ENCODE measurements at regions not wholly inside any gene's neighbourhood (a gene's known extent, or its start where the extent isn't known, plus 50 kb on each side); places are given as distances from the start of the nearest gene placed in this dataset.

DNA sequence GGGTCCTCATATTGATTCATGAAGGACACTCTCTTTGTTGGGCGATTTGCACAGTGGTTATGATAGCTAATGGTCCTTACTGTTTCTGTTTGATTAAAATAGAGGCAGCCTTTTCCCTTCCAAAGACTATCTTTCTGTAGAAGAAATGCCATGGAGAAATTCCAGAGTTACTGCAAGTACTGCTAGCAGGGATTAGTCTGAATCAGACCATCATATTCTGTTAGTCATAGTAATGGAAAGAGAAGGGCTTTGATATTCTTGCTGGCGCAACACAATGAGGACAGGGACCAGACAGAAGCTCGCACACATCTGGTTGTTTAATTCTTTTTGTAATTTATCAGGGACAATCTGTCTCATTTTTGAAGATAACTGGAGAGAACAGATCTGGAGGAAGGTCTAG lies 304.5 kb upstream of the FZD8 start:
- Mint-ChIP-seq H3K27me3 (ENCODE audit: low read depth, unreplicated experiment) (no peaks in the 10 kb centered on the region), H3K36me3 (ENCODE audit: low read depth, unreplicated experiment) (no peaks in the 10 kb centered on the region), H3K4me1 (ENCODE audit: low read depth, unreplicated experiment) (peaks cover 9% of the 10 kb centered on the region), H3K27ac (ENCODE audit: unreplicated experiment) (no peak overlapping the region), H3K9me3 (ENCODE audit: unreplicated experiment) (no peaks in the 10 kb centered on the region), H3K4me3 (ENCODE audit: unreplicated experiment) (no peak overlapping the region)
- Histone ChIP-seq H3K36me3 (ENCODE audit: insufficient read depth, low read length) (no peaks in the 10 kb centered on the region), H3K4me1 (ENCODE audit: insufficient read depth, low read length) (no peaks in the 10 kb centered on the region), H3K9ac (ENCODE audit: low read length) (no peak overlapping the region), H3K4me3 (ENCODE audit: insufficient read depth, low read depth, low read length) (no peak overlapping the region), H3K27me3 (ENCODE audit: insufficient read depth, low read length) (no peaks in the 10 kb centered on the region), H2AFZ (ENCODE audit: low read depth, low read length) (no peak overlapping the region), H3K4me2 (ENCODE audit: low read length) (no peak overlapping the region), H4K20me1 (ENCODE audit: insufficient read depth, low read length) (no peaks in the 10 kb centered on the region), H3K27ac (ENCODE audit: low read depth, low read length) (no peak overlapping the region), H3K9me3 (ENCODE audit: insufficient read depth, low read depth, low read length) (no peaks in the 10 kb centered on the region), H3K79me2 (ENCODE audit: insufficient read depth, low read length) (no peaks in the 10 kb centered on the region)
- DNase-seq (ENCODE audit: low read depth), result no peak
- FAIRE-seq, result no peak
- TF ChIP-seq, protein P1, sequence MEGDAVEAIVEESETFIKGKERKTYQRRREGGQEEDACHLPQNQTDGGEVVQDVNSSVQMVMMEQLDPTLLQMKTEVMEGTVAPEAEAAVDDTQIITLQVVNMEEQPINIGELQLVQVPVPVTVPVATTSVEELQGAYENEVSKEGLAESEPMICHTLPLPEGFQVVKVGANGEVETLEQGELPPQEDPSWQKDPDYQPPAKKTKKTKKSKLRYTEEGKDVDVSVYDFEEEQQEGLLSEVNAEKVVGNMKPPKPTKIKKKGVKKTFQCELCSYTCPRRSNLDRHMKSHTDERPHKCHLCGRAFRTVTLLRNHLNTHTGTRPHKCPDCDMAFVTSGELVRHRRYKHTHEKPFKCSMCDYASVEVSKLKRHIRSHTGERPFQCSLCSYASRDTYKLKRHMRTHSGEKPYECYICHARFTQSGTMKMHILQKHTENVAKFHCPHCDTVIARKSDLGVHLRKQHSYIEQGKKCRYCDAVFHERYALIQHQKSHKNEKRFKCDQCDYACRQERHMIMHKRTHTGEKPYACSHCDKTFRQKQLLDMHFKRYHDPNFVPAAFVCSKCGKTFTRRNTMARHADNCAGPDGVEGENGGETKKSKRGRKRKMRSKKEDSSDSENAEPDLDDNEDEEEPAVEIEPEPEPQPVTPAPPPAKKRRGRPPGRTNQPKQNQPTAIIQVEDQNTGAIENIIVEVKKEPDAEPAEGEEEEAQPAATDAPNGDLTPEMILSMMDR (IDR thresholded peaks at IDR 0.05; ENCODE audit: insufficient read depth, low read depth, low read length), result no peak
- TF ChIP-seq EZH2 (IDR thresholded peaks at IDR 0.05; ENCODE audit: insufficient read depth, low read length), result no peak

DNA sequence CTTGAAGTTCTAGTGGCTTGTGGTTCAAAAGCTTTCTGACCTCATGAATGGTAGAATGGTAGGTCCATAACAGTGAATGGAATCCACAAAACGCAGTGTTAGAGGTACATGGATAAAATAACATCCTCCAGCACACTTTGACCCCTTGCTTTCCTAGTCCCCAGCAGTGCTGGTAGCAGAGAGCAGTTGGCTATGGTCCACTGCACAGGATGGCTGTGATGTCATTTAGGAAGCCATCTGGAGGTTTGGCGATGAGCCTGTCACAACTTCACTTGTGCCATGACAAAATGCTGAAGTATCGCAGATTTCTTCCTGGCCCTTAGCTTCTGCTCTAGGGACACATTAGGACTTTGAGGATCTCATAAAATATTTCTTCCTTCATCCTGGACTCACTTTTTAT lies 300.0 kb upstream of the FZD8 start:
- FAIRE-seq (no peak), DNase-seq (ENCODE audit: low read depth) (no peak)
- no peaks in the 10 kb centered on the region for H3K9me3 ChIP-seq (ENCODE audit: insufficient read depth, low read depth, low read length)
- no peaks in the 10 kb centered on the region for H3K36me3 Mint-ChIP-seq (ENCODE audit: low read depth, unreplicated experiment)
- no peak overlapping the region for H3K4me3 Mint-ChIP-seq (ENCODE audit: unreplicated experiment)
- H3K4me1 Mint-ChIP-seq (ENCODE audit: low read depth, unreplicated experiment), result peaks cover 3% of the 10 kb centered on the region
- no peak overlapping the region for H2AFZ ChIP-seq (ENCODE audit: low read depth, low read length)
- TF ChIP-seq EZH2 (IDR thresholded peaks at IDR 0.05; ENCODE audit: insufficient read depth, low read length), result no peak
- TF ChIP-seq, protein P1 (IDR thresholded peaks at IDR 0.05; ENCODE audit: insufficient read depth, low read depth, low read length), result no peak
- no peaks in the 10 kb centered on the region for H3K79me2 ChIP-seq (ENCODE audit: insufficient read depth, low read length)
- H4K20me1 ChIP-seq (ENCODE audit: insufficient read depth, low read length), result no peaks in the 10 kb centered on the region
- H3K9ac ChIP-seq (ENCODE audit: low read length), result no peak overlapping the region
- no peak overlapping the region for H3K27ac Mint-ChIP-seq (ENCODE audit: unreplicated experiment)
- no peak overlapping the region for H3K4me3 ChIP-seq (ENCODE audit: insufficient read depth, low read depth, low read length)
- H3K4me1 ChIP-seq (ENCODE audit: insufficient read depth, low read length), result no peaks in the 10 kb centered on the region
- no peaks in the 10 kb centered on the region for H3K27me3 ChIP-seq (ENCODE audit: insufficient read depth, low read length)
- no peak overlapping the region for H3K27ac ChIP-seq (ENCODE audit: low read depth, low read length)
- H3K36me3 ChIP-seq (ENCODE audit: insufficient read depth, low read length), result no peaks in the 10 kb centered on the region
- H3K9me3 Mint-ChIP-seq (ENCODE audit: unreplicated experiment), result peaks cover 2% of the 10 kb centered on the region
- no peak overlapping the region for H3K4me2 ChIP-seq (ENCODE audit: low read length)
- H3K27me3 Mint-ChIP-seq (ENCODE audit: low read depth, unreplicated experiment), result peaks cover 9% of the 10 kb centered on the region

DNA sequence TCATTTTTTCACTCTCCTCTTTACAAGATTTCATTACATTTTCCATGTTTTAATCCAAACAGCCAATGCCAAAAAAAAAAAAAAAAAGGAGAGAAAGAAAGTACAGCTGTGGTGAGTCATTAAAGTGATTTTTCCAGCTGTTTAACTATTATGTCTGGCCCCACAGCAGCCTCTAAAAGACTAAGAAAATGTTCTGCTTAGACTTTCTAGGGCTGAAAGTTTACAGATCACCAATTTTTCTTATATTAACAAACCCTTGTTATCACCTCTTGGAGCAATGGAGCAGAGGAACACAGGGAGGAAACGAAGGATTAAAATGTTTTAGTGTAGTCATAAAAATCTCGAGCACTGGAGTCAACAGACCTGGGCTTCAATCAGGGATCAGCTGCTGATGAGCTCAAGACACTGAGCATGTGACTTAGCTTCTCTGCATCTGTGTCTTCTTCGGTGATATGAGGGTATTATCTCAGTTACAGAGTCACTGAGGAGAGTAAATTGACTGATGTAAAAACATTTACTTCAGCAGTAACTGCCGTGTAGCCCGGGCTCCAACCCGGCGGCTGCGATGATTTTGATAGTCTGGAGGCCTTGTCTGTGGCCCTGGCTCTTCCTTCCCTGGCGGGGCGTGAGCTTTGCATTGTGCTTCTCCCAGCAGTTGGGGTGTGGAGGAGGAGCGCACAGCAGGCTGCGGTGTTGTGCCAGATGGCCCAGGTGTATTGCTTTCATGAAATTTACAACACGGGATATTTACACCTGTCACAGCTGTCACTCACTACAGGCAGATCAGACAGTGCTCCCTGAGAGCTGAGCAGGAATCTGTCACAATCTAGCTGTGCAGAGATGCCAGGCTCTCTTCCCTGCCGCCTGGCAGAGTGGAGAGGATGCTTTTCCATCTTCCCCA lies 298.3 kb upstream of the FZD8 start:
- H3K36me3 Mint-ChIP-seq (ENCODE audit: low read depth, unreplicated experiment), result no peaks in the 10 kb centered on the region
- H3K27me3 ChIP-seq (ENCODE audit: insufficient read depth, low read length), result no peaks in the 10 kb centered on the region
- H3K4me1 ChIP-seq (ENCODE audit: insufficient read depth, low read length), result no peaks in the 10 kb centered on the region
- no peaks in the 10 kb centered on the region for H3K79me2 ChIP-seq (ENCODE audit: insufficient read depth, low read length)
- no peak for TF ChIP-seq EZH2 (IDR thresholded peaks at IDR 0.05; ENCODE audit: insufficient read depth, low read length)
- TF ChIP-seq, protein P1 (IDR thresholded peaks at IDR 0.05; ENCODE audit: insufficient read depth, low read depth, low read length), result no peak
- H3K27ac Mint-ChIP-seq (ENCODE audit: unreplicated experiment), result no peak overlapping the region
- no peak overlapping the region for H3K27ac ChIP-seq (ENCODE audit: low read depth, low read length)
- H3K4me3 ChIP-seq (ENCODE audit: insufficient read depth, low read depth, low read length), result no peak overlapping the region
- peaks cover 10% of the 10 kb centered on the region for H3K27me3 Mint-ChIP-seq (ENCODE audit: low read depth, unreplicated experiment)
- H3K4me2 ChIP-seq (ENCODE audit: low read length), result no peak overlapping the region
- no peaks in the 10 kb centered on the region for H3K36me3 ChIP-seq (ENCODE audit: insufficient read depth, low read length)
- FAIRE-seq (no peak), DNase-seq (ENCODE audit: low read depth) (no peak)
- H3K9me3 ChIP-seq (ENCODE audit: insufficient read depth, low read depth, low read length), result no peaks in the 10 kb centered on the region
- H3K4me3 Mint-ChIP-seq (ENCODE audit: unreplicated experiment), result no peak overlapping the region
- H3K4me1 Mint-ChIP-seq (ENCODE audit: low read depth, unreplicated experiment), result peaks cover 1% of the 10 kb centered on the region
- H3K9ac ChIP-seq (ENCODE audit: low read length), result no peak overlapping the region
- H2AFZ ChIP-seq (ENCODE audit: low read depth, low read length), result peak overlapping the region; percentile 18
- peaks cover 5% of the 10 kb centered on the region for H3K9me3 Mint-ChIP-seq (ENCODE audit: unreplicated experiment)
- no peaks in the 10 kb centered on the region for H4K20me1 ChIP-seq (ENCODE audit: insufficient read depth, low read length)

Data from astrocyte (in vitro differentiated cells and primary cell).